ENCODE measurements at regions not wholly inside any gene's neighbourhood (a gene's known extent, or its start where the extent isn't known, plus 50 kb on each side); places are given as distances from the start of the nearest gene placed in this dataset.

GRCh38 chr1:34450325-34450724, 273.6 kb downstream of the C1orf94 start (continued):
- TF ChIP-seq ARID4B (CRISPR knock-in tag; IDR thresholded peaks at IDR 0.05) (no peak), DLX4 (CRISPR knock-in tag; IDR thresholded peaks at IDR 0.05) (no peak), TCF7L2 (IDR thresholded peaks at IDR 0.05; ENCODE audit: low read depth, low read length) (no peak), ATF3 (IDR thresholded peaks at IDR 0.05) (no peak), ATF3 (CRISPR knock-in tag; conservative IDR thresholded peaks at IDR 0.05) (no peak), SUPT5H (IDR thresholded peaks at IDR 0.05) (no peak)

- H2AFZ ChIP-seq (ENCODE audit: low read depth, low read length): no peak overlapping the region
- H3K79me2 ChIP-seq (ENCODE audit: control insufficient read depth, insufficient read depth, low read length): no peaks in the 10 kb centered on the region
- no peak overlapping the region for H3K4me2 ChIP-seq (ENCODE audit: insufficient read depth, low read length)
- ATAC-seq (no peak), DNase-seq (ENCODE audit: extremely low read depth in 1 of 4, low spot score in 3 of 4) (no peak), FAIRE-seq (no peak)
- no peaks in the 10 kb centered on the region for H3K9me1 ChIP-seq (ENCODE audit: control insufficient read depth, insufficient read depth, low read length)
- ChIA-PET POLR2A (no interaction called here), CTCF (ENCODE audit: low intra/inter-chr PET ratio) (no interaction called here)
- WGBS (ENCODE audit: insufficient coverage, low coverage, missing lambda C conversion rate): 0% methylated on average over 2 of the region's 2 CpGs
- no peaks in the 10 kb centered on the region for H3K36me3 ChIP-seq (ENCODE audit: control insufficient read depth, insufficient read depth, low read length)
- H3K9ac ChIP-seq (ENCODE audit: insufficient read depth in 1 of 2, low read depth in 2 of 2, low read length in 2 of 2): no peak overlapping the region
- H3K9me3 ChIP-seq (replicated peaks; ENCODE audit: control insufficient read depth, insufficient read depth, low read depth, low read length): no peaks in the 10 kb centered on the region
- no TSS peak for BruUV-seq (replicated peaks)
- H3K27ac ChIP-seq (ENCODE audit: extremely low read depth, low read depth, low read length): no peak overlapping the region
- H3K27me3 ChIP-seq (ENCODE audit: control insufficient read depth in 2 of 2, insufficient read depth in 2 of 2, low read length in 2 of 2): no peaks in the 10 kb centered on the region
- no peak overlapping the region for H3K4me3 ChIP-seq
- in situ Hi-C loops (cut with MboI): no loop called here
- no peaks in the 10 kb centered on the region for H4K20me1 ChIP-seq (replicated peaks; ENCODE audit: control insufficient read depth, insufficient read depth, low read length)
- H3K4me1 ChIP-seq (replicated peaks in 1 of 2; ENCODE audit: control insufficient read depth in 2 of 2, insufficient read depth in 2 of 2, low read length in 2 of 2): no peaks in the 10 kb centered on the region
- intact Hi-C loops (cut with micrococcal nuclease): no loop called here
- no peak for TF ChIP-seq ZNF436 (CRISPR knock-in tag; IDR thresholded peaks at IDR 0.05)
- TF ChIP-seq PHB (CRISPR knock-in tag; IDR thresholded peaks at IDR 0.05): no peak
- TF ChIP-seq RBM39 (optimal IDR thresholded peaks at IDR 0.05; ENCODE audit: low read depth, low read length): no peak
- no peak for TF ChIP-seq HBP1 (CRISPR knock-in tag; IDR thresholded peaks at IDR 0.05)
- TF ChIP-seq NR2F6 (CRISPR knock-in tag; IDR thresholded peaks at IDR 0.05): no peak
- no peak for TF ChIP-seq NCOA6 (IDR thresholded peaks at IDR 0.05)
These were observed 275.7 kb downstream of the C1orf94 start for GRCh38 chr1:34452451-34452850.

All from K562 (cell line).